GM21737 (cell line): ENCODE measurements at regions not wholly inside any gene's neighbourhood (a gene's known extent, or its start where the extent isn't known, plus 50 kb on each side); places are given as distances from the start of the nearest gene placed in this dataset.
"Not testable (repeated sequence)": the region's sequence is repeated elsewhere in the genome, so short reads cannot be mapped to it uniquely, and the experiment has no call there.

Source experiments
- ATAC-seq: cut with Tn5 transposase; IDR thresholded peaks from one replicate; pipeline ENCODE4 v1.9.1; 2021; ENCODE audit warnings: mild to moderate bottlenecking, moderate library complexity; ENCODE audit not compliant: unreplicated experiment

- no peak for ATAC-seq
These were observed 76.4 kb downstream of the MAGED4 start for GRCh38 chrX:52261125-52261462.

DNA sequence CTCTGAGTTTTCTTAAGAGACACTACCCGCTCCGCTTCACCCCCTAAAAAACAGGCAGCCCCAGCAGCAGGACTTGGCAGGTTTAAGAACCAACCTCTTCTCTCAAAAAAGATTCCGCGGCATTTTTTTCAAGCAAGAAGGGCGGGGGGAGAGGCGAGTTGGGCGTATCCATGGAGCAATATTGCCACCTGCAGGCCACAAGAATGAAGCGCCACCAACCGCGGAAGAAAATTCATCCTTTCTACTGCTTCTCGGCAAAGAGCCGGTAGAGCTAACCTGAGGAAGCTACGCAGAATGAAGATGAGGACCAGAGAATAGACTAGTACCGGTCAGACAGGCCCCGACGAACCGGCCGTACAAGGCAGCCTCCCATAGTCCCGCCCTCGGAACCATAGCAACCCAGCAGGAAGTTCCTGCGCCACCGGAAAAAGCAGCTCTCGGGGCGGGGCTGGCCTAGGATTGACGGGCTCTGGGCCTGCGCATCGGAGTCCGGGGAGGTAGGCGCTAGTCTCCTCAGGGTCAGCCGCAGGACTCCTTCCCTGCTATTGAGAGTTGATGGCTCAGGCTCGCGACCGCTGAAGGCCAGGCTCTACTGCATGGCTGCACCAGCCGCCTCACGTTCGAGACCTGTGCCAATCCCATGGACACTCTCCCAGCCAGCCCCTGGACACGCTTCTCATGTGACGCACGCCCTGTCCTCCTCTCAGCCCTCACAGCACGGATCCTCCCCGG, 76.9 kb downstream of the MAGED4 start:
- ATAC-seq = peak; percentile 99

DNA sequence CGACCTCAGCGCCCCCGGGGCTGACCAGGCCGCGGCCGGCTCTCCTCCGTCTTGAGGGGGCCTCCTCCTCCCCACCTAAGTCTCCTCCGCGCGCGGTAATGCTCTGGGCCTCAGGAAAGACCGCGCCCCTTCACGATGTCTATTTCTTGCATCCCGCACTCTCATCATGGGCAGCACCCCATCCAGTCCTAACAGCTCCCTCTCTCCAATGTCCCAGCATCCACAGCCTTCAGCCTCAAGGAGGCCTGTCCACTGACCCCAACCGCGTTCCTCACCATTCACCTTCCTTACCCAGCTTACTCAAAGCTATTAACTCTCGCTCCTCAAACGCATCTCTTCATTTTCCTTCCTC, 77.5 kb downstream of the MAGED4 start:
- no peak for ATAC-seq

GRCh38 chrX:52263417-52263816, 78.7 kb downstream of the MAGED4 start:
- no peak for ATAC-seq

- no peak for ATAC-seq
These were observed 81.0 kb downstream of the MAGED4 start for GRCh38 chrX:52265713-52266112.

DNA sequence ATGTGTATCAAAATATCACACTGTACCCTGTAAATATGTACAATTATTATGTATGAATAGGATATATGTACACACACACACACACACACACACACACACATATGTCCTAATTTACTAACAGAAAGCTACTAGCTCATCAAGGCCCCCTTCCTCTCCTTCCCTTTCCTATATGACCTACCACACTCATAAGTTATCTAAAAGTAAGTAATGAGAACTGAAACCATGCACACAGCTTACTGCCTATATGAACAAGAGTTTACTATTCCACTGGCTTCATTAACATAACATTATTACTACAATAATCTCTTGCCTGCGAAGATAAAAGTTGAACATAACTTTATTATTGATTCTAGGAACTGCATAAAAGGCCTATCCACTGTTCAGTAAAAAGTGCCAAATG, 83.8 kb downstream of the MAGED4 start:
- ATAC-seq = not testable (repeated sequence)

DNA sequence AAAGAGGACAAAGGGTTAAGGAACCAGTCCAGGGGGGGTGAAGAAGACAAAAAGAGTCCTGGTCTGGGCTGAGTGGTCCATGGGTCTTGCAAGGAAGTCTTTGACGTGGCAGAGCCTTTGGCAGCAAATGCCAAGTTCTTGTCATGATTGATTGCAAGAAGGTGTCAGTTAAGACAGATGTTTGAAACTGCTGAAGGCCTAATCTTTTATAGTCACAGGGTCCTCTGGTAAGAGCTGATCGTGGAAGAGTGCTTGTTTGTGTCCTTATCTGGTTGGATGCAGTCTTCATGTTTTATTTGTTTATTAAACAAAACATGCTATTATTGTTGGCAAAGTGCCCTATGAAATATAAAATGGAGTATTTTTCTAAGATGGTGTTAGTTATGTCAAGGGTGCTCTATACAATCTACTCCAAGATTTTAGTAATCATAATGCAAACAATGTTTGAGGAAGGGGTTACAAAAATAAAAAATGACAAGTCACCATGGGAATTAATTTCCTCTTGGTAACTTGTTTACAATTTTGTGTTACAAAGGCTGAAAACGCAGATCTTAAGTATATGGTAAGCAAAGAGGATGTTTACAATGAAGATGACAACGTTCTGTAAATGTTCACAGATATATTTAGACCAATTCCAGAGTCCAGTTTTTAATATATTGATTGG, 85.9 kb downstream of the MAGED4 start:
- no peak for ATAC-seq

DNA sequence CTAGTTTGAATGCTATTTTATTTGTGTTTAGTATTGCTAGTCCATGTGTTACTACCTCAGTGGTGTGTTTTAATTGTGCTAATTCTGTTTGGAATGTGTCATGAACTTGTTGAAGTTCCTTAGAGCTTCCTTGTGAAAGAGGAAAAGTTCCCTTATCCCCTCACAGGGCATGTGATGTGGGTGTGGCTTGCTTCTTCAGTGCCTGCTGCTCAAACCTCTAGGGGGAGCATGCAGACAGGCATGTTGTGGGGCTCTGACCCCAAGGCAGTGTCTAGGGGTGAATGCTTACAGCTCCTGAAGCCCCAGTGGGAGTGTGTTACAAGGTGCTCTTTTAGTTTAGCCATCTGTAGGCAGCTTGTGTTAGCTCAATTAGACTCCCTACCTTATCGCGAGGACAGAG, 86.5 kb downstream of the MAGED4 start:
- ATAC-seq = no peak

DNA sequence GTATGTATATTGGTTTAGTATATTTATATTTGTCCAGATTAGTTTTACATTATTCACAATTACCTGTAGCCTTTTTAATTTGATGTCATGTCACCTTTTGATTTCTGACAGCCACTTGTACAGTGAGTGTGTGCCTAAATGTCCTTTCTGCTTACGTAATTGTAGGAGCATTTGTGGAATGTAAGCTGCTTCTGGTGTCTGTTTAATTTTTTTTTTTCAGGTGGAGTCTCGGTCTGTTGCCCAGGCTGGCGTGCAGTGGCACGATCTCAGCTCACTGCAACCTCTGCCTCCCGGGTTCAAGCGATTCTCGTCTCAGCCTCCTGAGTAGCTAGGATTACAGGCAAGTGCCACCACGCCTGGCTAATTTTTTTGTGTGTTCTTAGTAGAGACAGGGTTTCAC, 91.2 kb upstream of the XAGE2 start:
- no peak for ATAC-seq

DNA sequence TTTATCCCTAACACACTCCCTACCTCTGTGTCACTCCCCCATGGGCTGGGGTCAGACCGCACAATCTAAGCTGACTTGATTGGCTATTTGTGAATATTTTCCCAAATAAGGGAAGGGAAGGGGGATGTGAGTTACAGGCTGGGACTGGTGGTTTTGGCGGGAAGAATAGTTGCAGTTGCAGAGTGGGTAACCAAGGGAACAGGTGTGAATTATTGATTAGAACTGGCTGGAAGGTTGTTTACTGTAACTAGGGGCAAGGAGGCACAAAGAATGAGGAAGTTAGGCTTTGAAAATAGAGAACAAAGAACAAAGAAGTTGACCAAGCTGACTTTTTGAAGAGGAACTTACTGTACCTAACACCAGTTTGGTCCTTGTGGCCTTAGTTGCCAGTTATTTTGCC, 88.0 kb upstream of the XAGE2 start:
- no peak for ATAC-seq

DNA sequence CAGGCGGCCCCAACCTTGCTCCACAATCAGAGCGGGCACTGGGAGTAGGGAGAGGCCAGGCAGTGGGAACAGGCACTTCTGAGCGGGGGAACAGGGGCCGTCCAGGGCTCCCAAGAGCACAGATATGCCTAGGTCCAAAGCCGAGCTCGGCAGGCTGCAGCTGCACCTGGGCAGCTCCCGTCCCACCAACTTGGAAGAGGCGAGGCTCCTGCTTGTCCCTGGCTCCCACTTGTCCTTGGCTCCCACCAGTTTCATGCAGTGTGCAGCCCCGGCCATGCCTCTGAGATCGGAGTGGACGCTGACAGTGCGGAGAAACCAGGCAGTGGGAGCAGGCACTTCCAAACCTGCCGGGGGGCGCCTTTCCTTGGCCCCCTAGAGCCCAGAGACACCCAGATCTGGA, 84.0 kb upstream of the XAGE2 start:
- ATAC-seq = no peak

DNA sequence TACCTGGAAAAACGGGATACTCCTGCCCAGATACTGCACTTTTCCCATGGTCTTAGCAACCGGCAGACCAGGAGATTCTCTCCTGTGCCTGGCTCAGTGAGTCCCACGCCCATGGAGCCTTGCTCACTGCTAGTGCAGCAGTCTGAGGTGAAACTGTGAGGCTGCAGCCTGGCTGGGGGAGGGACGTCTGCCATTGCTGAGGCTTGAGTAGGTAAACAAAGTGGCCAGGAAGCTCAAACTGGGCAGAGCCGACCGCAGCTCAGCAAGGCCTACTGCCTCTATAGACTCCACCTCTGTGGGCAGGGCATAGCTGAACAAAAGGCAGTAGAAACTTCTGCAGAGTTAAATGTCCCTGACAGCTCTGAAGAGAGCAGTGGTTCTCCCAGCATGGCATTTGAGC, 69.9 kb upstream of the XAGE2 start:
- not testable (repeated sequence) for ATAC-seq

DNA sequence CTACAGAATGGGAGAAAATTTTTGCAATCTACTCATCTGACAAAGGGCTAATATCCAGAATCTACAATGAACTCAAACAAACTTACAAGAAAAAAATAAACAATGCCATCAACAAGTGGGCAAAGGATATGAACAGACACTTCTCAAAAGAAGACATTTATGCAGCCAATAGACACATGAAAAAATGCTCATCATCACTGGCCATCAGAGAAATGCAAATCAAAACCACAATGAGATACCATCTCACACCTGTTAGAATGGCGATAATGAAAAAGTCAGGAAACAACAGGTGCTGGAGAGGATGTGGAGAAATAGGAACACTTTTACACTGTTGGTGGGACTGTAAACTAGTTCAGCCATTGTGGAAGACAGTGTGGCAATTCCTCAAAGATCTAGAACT, 60.3 kb upstream of the XAGE2 start:
- not testable (repeated sequence) for ATAC-seq
